ENCODE measurements at regions not wholly inside any gene's neighbourhood (a gene's known extent, or its start where the extent isn't known, plus 50 kb on each side); places are given as distances from the start of the nearest gene placed in this dataset.

DNA sequence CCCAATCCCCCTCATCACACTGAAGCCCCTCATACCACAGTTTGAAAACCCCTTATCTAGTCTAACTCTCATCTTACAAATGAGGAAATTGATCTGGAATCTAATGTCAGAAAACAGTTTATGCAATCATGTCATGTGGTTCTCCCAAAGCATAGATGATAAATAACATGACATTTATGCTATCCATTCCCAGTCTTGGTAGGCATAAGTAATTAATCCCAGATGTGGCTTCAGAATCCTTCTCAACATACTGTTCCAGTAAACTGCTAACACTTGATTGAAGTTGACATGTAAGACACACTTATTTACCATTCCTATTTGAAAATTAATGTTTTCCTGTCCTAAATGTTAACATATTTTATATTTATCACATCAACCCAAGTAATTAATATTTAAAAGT, 168.7 kb downstream of the GALC start:
- DNase-seq (ENCODE audit: low spot score) (no peak), ATAC-seq (no peak), FAIRE-seq (no peak)
- H2AFZ ChIP-seq (ENCODE audit: low read length), result no peak overlapping the region
- H3K27me3 ChIP-seq (ENCODE audit: control insufficient read depth in 1 of 2, insufficient read depth in 2 of 2, low read length in 2 of 2), result no peaks in the 10 kb centered on the region
- in situ Hi-C loops (cut with HindIII; ENCODE audit: extremely low pct_ligation_motif_present, low pct_unique_long_range_greater_than_20kb) (no loop called here), intact Hi-C loops (cut with micrococcal nuclease; ENCODE audit: unreplicated experiment) (no loop called here)
- no peaks in the 10 kb centered on the region for H3K4me1 ChIP-seq (ENCODE audit: insufficient read depth, low read length)
- H3K4me2 ChIP-seq (ENCODE audit: low read depth, low read length), result no peak overlapping the region
- no peaks in the 10 kb centered on the region for H3K9me3 ChIP-seq (ENCODE audit: low read length)
- H4K20me1 ChIP-seq (ENCODE audit: insufficient read depth, low read length), result no peaks in the 10 kb centered on the region
- H3K36me3 ChIP-seq (replicated peaks in 1 of 2; ENCODE audit: control insufficient read depth in 1 of 2, insufficient read depth in 2 of 2, low read length in 2 of 2), result no peaks in the 10 kb centered on the region
- no TSS peak for BruUV-seq (replicated peaks)
- H3K27ac ChIP-seq (ENCODE audit: extremely low read length, insufficient read depth, low read length), result no peak overlapping the region
- no peak overlapping the region for H3K4me3 ChIP-seq (replicated peaks in 1 of 3; ENCODE audit: insufficient read depth in 1 of 3, low read depth in 2 of 3, low read length in 3 of 3)
- no peaks in the 10 kb centered on the region for H3K79me2 ChIP-seq (ENCODE audit: insufficient read depth, low read length)
- ChIA-PET POLR2A (no interaction called here), CTCF (ENCODE audit: low intra/inter-chr PET ratio, low total read pairs) (no interaction called here)
- H3K9ac ChIP-seq (ENCODE audit: insufficient read depth, low read depth, low read length), result no peak overlapping the region
- TF ChIP-seq, protein P1, sequence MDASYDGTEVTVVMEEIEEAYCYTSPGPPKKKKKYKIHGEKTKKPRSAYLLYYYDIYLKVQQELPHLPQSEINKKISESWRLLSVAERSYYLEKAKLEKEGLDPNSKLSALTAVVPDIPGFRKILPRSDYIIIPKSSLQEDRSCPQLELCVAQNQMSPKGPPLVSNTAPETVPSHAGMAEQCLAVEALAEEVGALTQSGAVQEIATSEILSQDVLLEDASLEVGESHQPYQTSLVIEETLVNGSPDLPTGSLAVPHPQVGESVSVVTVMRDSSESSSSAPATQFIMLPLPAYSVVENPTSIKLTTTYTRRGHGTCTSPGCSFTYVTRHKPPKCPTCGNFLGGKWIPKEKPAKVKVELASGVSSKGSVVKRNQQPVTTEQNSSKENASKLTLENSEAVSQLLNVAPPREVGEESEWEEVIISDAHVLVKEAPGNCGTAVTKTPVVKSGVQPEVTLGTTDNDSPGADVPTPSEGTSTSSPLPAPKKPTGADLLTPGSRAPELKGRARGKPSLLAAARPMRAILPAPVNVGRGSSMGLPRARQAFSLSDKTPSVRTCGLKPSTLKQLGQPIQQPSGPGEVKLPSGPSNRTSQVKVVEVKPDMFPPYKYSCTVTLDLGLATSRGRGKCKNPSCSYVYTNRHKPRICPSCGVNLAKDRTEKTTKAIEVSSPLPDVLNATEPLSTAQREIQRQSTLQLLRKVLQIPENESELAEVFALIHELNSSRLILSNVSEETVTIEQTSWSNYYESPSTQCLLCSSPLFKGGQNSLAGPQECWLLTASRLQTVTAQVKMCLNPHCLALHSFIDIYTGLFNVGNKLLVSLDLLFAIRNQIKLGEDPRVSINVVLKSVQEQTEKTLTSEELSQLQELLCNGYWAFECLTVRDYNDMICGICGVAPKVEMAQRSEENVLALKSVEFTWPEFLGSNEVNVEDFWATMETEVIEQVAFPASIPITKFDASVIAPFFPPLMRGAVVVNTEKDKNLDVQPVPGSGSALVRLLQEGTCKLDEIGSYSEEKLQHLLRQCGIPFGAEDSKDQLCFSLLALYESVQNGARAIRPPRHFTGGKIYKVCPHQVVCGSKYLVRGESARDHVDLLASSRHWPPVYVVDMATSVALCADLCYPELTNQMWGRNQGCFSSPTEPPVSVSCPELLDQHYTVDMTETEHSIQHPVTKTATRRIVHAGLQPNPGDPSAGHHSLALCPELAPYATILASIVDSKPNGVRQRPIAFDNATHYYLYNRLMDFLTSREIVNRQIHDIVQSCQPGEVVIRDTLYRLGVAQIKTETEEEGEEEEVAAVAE (CRISPR knock-in tag; IDR thresholded peaks at IDR 0.05; ENCODE audit: borderline replicate concordance), result no peak
- TF ChIP-seq, protein P2, sequence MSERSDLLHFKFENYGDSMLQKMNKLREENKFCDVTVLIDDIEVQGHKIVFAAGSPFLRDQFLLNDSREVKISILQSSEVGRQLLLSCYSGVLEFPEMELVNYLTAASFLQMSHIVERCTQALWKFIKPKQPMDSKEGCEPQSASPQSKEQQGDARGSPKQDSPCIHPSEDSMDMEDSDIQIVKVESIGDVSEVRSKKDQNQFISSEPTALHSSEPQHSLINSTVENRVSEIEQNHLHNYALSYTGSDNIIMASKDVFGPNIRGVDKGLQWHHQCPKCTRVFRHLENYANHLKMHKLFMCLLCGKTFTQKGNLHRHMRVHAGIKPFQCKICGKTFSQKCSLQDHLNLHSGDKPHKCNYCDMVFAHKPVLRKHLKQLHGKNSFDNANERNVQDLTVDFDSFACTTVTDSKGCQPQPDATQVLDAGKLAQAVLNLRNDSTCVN (CRISPR knock-in tag; IDR thresholded peaks at IDR 0.05; ENCODE audit: borderline replicate concordance), result no peak
- TF ChIP-seq ZNF546 (CRISPR knock-in tag; conservative IDR thresholded peaks at IDR 0.05) (no peak), MTA1 (CRISPR knock-in tag; IDR thresholded peaks at IDR 0.05; ENCODE audit: borderline replicate concordance) (no peak), ZNF75D (CRISPR knock-in tag; IDR thresholded peaks at IDR 0.05; ENCODE audit: borderline replicate concordance) (no peak), ZNF557 (CRISPR knock-in tag; IDR thresholded peaks at IDR 0.05) (no peak), FOXP1 (IDR thresholded peaks at IDR 0.05) (no peak), FOXP1 (CRISPR knock-in tag; IDR thresholded peaks at IDR 0.05) (no peak), ZNF678 (CRISPR knock-in tag; IDR thresholded peaks at IDR 0.05) (no peak), ZSCAN22 (CRISPR knock-in tag; IDR thresholded peaks at IDR 0.05) (no peak), NCOA2 (CRISPR knock-in tag; IDR thresholded peaks at IDR 0.05) (no peak), ETV5 (CRISPR knock-in tag; IDR thresholded peaks at IDR 0.05; ENCODE audit: borderline replicate concordance) (no peak), ZNF850 (CRISPR knock-in tag; conservative IDR thresholded peaks at IDR 0.05) (no peak)
- TF ChIP-seq, protein P3, sequence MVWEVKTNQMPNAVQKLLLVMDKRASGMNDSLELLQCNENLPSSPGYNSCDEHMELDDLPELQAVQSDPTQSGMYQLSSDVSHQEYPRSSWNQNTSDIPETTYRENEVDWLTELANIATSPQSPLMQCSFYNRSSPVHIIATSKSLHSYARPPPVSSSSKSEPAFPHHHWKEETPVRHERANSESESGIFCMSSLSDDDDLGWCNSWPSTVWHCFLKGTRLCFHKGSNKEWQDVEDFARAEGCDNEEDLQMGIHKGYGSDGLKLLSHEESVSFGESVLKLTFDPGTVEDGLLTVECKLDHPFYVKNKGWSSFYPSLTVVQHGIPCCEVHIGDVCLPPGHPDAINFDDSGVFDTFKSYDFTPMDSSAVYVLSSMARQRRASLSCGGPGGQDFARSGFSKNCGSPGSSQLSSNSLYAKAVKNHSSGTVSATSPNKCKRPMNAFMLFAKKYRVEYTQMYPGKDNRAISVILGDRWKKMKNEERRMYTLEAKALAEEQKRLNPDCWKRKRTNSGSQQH (CRISPR knock-in tag; IDR thresholded peaks at IDR 0.05; ENCODE audit: low read depth), result no peak
- TF ChIP-seq, protein P4, sequence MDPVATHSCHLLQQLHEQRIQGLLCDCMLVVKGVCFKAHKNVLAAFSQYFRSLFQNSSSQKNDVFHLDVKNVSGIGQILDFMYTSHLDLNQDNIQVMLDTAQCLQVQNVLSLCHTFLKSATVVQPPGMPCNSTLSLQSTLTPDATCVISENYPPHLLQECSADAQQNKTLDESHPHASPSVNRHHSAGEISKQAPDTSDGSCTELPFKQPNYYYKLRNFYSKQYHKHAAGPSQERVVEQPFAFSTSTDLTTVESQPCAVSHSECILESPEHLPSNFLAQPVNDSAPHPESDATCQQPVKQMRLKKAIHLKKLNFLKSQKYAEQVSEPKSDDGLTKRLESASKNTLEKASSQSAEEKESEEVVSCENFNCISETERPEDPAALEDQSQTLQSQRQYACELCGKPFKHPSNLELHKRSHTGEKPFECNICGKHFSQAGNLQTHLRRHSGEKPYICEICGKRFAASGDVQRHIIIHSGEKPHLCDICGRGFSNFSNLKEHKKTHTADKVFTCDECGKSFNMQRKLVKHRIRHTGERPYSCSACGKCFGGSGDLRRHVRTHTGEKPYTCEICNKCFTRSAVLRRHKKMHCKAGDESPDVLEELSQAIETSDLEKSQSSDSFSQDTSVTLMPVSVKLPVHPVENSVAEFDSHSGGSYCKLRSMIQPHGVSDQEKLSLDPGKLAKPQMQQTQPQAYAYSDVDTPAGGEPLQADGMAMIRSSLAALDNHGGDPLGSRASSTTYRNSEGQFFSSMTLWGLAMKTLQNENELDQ (CRISPR knock-in tag; IDR thresholded peaks at IDR 0.05; ENCODE audit: borderline replicate concordance), result no peak
